K562 (cell line): ENCODE measurements at regions not wholly inside any gene's neighbourhood (a gene's known extent, or its start where the extent isn't known, plus 50 kb on each side); places are given as distances from the start of the nearest gene placed in this dataset.

Experiments
- BACH1 ChIP-seq: fragments of 200-800 bp; sonication (Bioruptor generic); IDR thresholded peaks from 2 replicates; pipeline ENCODE4 v1.6.1; 2016; ENCODE audit warnings: missing genetic modification characterization, missing compliant biosample characterization
- CBFB ChIP-seq: sonication (generic); formaldehyde crosslinking; IDR thresholded peaks from 2 replicates; pipeline ENCODE4 v1.4.0; 2020; ENCODE audit warnings: mild to moderate bottlenecking, missing genetic modification reagents
- GABPA ChIP-seq: fragments of 200-800 bp; sonication (Bioruptor generic); conservative IDR thresholded peaks from 2 replicates; pipeline ENCODE4 v1.6.1; 2016; ENCODE audit warnings: low read depth, missing genetic modification characterization, missing compliant biosample characterization
- HMGN3 ChIP-seq: IDR thresholded peaks from 2 replicates; pipeline ENCODE4 v1.6.1; 2011; ENCODE audit warnings: borderline replicate concordance, low read depth, mild to moderate bottlenecking, mixed read lengths, low read length; ENCODE audit not compliant: insufficient read length; ENCODE audit errors: extremely low read depth
- HSF4 ChIP-seq: fragments of 250-450 bp; sonication (Bioruptor Pico); IDR thresholded peaks from 2 replicates; pipeline ENCODE4 v2.1.2; 2022; ENCODE audit warnings: mild to moderate bottlenecking, moderate library complexity, borderline replicate concordance
- KLF1 ChIP-seq: fragments of 450-650 bp; IDR thresholded peaks from 2 replicates; pipeline ENCODE4 v1.6.1; 2016; ENCODE audit warnings: missing genetic modification characterization, missing compliant biosample characterization
- MIER1 ChIP-seq: fragments of 450-650 bp; IDR thresholded peaks from 2 replicates; pipeline ENCODE4 v1.6.1; 2016; ENCODE audit warnings: antibody characterized with exemption, mild to moderate bottlenecking, low read depth
- NFE2 ChIP-seq: IDR thresholded peaks from 2 replicates; pipeline ENCODE4 v1.6.1; 2014; ENCODE audit warnings: antibody characterized with exemption, low read depth
- NFRKB ChIP-seq: fragments of 450-650 bp; IDR thresholded peaks from 2 replicates; pipeline ENCODE4 v1.6.1; 2016; ENCODE audit warnings: low read depth
- PHB2 ChIP-seq: fragments of 450-650 bp; IDR thresholded peaks from 2 replicates; pipeline ENCODE4 v1.6.1; 2017; ENCODE audit warnings: low read depth
- PHTF2 ChIP-seq: fragments of 250-450 bp; sonication (Bioruptor Pico); IDR thresholded peaks from 2 replicates; pipeline ENCODE4 v1.5.0; 2021; ENCODE audit warnings: mild to moderate bottlenecking
- SIN3A ChIP-seq, 2 experiments: fragments of 150-350 bp in 1 of 2; IDR thresholded peaks; 2 replicates each; pipeline ENCODE4 v1.6.1; 2011 to 2016; ENCODE audit warnings: borderline replicate concordance in 2 of 2, low read depth in 2 of 2, low read length in 2 of 2, mild to moderate bottlenecking in 2 of 2, moderate library complexity in 2 of 2; ENCODE audit not compliant: control insufficient read depth in 1 of 2
- TAL1 ChIP-seq: fragments of 450-650 bp; IDR thresholded peaks from 2 replicates; pipeline ENCODE4 v1.6.1; 2016; ENCODE audit warnings: mild to moderate bottlenecking
- TCF15 ChIP-seq: fragments of 250-450 bp; sonication (Bioruptor Pico); IDR thresholded peaks from 2 replicates; pipeline ENCODE4 v1.8.0; 2022; ENCODE audit warnings: moderate library complexity, mild to moderate bottlenecking, inconsistent platforms
- ZBTB11 ChIP-seq, 3 experiments: fragments of 200-800 bp in 1 of 3; fragments of 250-450 bp in 1 of 3; fragments of 450-650 bp in 1 of 3; sonication (Bioruptor Pico) in 1 of 3; sonication (Bioruptor generic) in 1 of 3; formaldehyde crosslinking in 1 of 3; IDR thresholded peaks; 2 replicates each; pipeline versions ENCODE4 v1.6.1 to v1.8.0; 2016 to 2022; ENCODE audit warnings: mild to moderate bottlenecking in 2 of 3, missing genetic modification characterization in 2 of 3, missing compliant biosample characterization in 1 of 3, moderate library complexity in 1 of 3
- ZBTB9 ChIP-seq: fragments of 450-650 bp; formaldehyde crosslinking; IDR thresholded peaks from 2 replicates; pipeline ENCODE4 v1.4.0; 2020; ENCODE audit warnings: mild to moderate bottlenecking, moderate library complexity
- ZEB2 ChIP-seq: fragments of 450-650 bp; IDR thresholded peaks from 2 replicates; pipeline ENCODE4 v1.6.1; 2016
- ZKSCAN8 ChIP-seq: fragments of 200-800 bp; sonication (Bioruptor generic); IDR thresholded peaks from 2 replicates; pipeline ENCODE4 v1.6.1; 2016; ENCODE audit warnings: missing genetic modification characterization, missing compliant biosample characterization
- ZNF134 ChIP-seq: fragments of 250-450 bp; sonication (Bioruptor Pico); conservative IDR thresholded peaks from 2 replicates; pipeline ENCODE4 v1.4.0; 2020
- ZNF445 ChIP-seq: fragments of 250-450 bp; sonication (Bioruptor Pico); IDR thresholded peaks from 2 replicates; pipeline ENCODE4 v1.4.0; 2020; ENCODE audit warnings: low read depth, mild to moderate bottlenecking, moderate library complexity
- ZNF507 ChIP-seq: conservative IDR thresholded peaks from 2 replicates; pipeline ENCODE4 v1.6.1; 2017; ENCODE audit warnings: missing genetic modification characterization, missing compliant biosample characterization
- ZNF778 ChIP-seq: fragments of 450-650 bp; formaldehyde crosslinking; IDR thresholded peaks from 2 replicates; pipeline ENCODE4 v1.4.0; 2020; ENCODE audit warnings: mild to moderate bottlenecking, moderate library complexity

GRCh38 chr6:144543006-144543871 lies 258.1 kb downstream of the UTRN start (continued):
- no peak for TF ChIP-seq TCF15 (CRISPR knock-in tag)
- TF ChIP-seq PHB2 = peak; percentile 77
- peak; percentile 81 for TF ChIP-seq TAL1
- TF ChIP-seq PHTF2 (CRISPR knock-in tag) = no peak
- peak; percentile 83 for TF ChIP-seq ZEB2
- TF ChIP-seq GABPA = peak; percentile 46; the same call in 1 of the 2 replicates
- TF ChIP-seq BACH1 (tag) = peak; percentile 56; the same call in 1 of the 2 replicates
- 0 out of 2 replicates have a peak, but pooled peaks have one; percentile 23 for TF ChIP-seq ZNF778 (CRISPR knock-in tag)
- TF ChIP-seq SIN3A (IDR thresholded peaks at IDR 0.05; ENCODE audit: borderline replicate concordance in 2 of 2, control insufficient read depth in 1 of 2, low read depth in 2 of 2, low read length in 2 of 2) = 0 out of 4 replicates have a peak, but pooled peaks of 1 of the 2 experiments have one; percentile 33
- peak; percentile 39; the same call in 1 of the 2 replicates for TF ChIP-seq MIER1
- TF ChIP-seq CBFB (CRISPR knock-in tag) = no peak
- TF ChIP-seq HMGN3 = no peak
- TF ChIP-seq ZNF507 = no peak
- TF ChIP-seq ZNF134 (CRISPR knock-in tag) = 0 out of 2 replicates have a peak, but pooled peaks have one; percentile 8
- peak; percentile 91 for TF ChIP-seq NFRKB
- peak; percentile 73 for TF ChIP-seq ZKSCAN8
- TF ChIP-seq NFE2 = peak; percentile 88
- TF ChIP-seq ZBTB9 (CRISPR knock-in tag) = peak; percentile 70; the same call in 1 of the 2 replicates
- TF ChIP-seq KLF1 = no peak
- TF ChIP-seq HSF4 (CRISPR knock-in tag) = no peak
- peak in 1 of 3 experiments; percentile 44; a peak in 1 of 6 replicates for TF ChIP-seq ZBTB11 (CRISPR knock-in tag; IDR thresholded peaks at IDR 0.05)
- peak; percentile 68; the same call in 1 of the 2 replicates for TF ChIP-seq ZNF445 (CRISPR knock-in tag)
